ENCODE measurements at regions not wholly inside any gene's neighbourhood (a gene's known extent, or its start where the extent isn't known, plus 50 kb on each side); places are given as distances from the start of the nearest gene placed in this dataset.

DNA sequence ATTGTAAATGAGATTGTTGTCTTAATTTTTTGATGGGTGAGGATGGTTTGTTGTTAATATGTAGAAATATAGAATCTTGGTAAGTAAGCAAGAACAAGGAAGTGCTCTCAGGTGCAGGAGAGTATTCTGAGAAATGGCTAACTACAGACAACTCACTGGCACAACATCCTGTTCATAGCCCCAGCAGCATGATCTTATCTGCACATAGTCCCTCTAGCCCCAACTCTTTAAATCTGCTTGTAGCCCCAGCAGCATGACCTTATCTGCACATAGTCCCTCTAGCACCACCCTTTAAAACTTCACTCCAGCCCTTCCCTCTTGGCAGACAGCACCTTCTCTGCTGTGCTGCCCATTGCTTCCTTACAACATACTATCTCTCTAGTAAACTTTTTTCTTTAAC is 1957.1 kb upstream of the ADGRL3 start:
- peak in 1 of 3 donors; percentile 25 for DNase-seq
- H3K4me3 Mint-ChIP-seq, result no peak overlapping the region

DNA sequence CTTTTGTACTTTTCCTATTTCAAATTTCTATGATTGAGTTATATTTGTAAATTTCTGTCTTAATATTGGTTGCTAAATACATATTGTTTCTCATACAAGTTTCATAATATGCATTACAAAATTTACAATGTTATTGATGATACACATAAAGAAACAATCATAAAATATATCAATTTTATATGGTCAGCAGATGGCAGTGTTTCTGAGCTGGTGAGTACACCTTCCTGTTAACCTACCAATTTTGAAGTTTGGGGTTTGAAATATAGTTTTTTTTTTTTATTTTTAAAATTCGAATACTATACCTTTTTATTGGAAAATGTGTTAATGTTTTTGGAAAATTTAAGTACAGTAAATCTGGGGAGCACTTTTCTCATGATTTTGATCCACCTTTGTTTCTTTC is 1953.1 kb upstream of the ADGRL3 start:
- Mint-ChIP-seq H3K4me3 (no peak overlapping the region), H3K9me3 (peaks cover 0 to 21% (median 7%) of the 10 kb centered on the region in 7 donors), H3K36me3 (no peaks in the 10 kb centered on the region), H3K27ac (no peak overlapping the region), H3K27me3 (no peaks in the 10 kb centered on the region), H3K4me1 (no peaks in the 10 kb centered on the region)
- H3K27me3 ChIP-seq (ENCODE audit: control insufficient read depth, insufficient read depth, low read length), result no peaks in the 10 kb centered on the region
- H3K27ac ChIP-seq (ENCODE audit: insufficient read depth, low read length, poor library complexity, severe bottlenecking), result no peak overlapping the region
- no peaks in the 10 kb centered on the region for H3K36me3 ChIP-seq (ENCODE audit: control insufficient read depth, insufficient read depth, low read length)
- H3K9me3 ChIP-seq (ENCODE audit: control insufficient read depth in 2 of 2, low read length in 2 of 2), result no peaks in the 10 kb centered on the region
- no peaks in the 10 kb centered on the region for H3K4me1 ChIP-seq (ENCODE audit: control insufficient read depth, insufficient read depth, low read length, poor library complexity, severe bottlenecking)
- ATAC-seq (ENCODE audit: low read depth in 2 of 2), result no peak
- H3K4me3 ChIP-seq (ENCODE audit: low read depth, low read length), result no peak overlapping the region
- DNase-seq, result no peak

More for the DNA sequence above, 1957.1 kb upstream of the ADGRL3 start:
- no peak overlapping the region for H3K27ac Mint-ChIP-seq
- H3K27ac ChIP-seq (ENCODE audit: insufficient read depth, low read length, poor library complexity, severe bottlenecking), result no peak overlapping the region
- H3K4me1 ChIP-seq (ENCODE audit: control insufficient read depth, insufficient read depth, low read length, poor library complexity, severe bottlenecking), result no peaks in the 10 kb centered on the region
- no peaks in the 10 kb centered on the region for H3K27me3 Mint-ChIP-seq
- no peaks in the 10 kb centered on the region for H3K27me3 ChIP-seq (ENCODE audit: control insufficient read depth, insufficient read depth, low read length)
- H3K36me3 Mint-ChIP-seq, result no peaks in the 10 kb centered on the region
- no peaks in the 10 kb centered on the region for H3K4me1 Mint-ChIP-seq
- H3K36me3 ChIP-seq (ENCODE audit: control insufficient read depth, insufficient read depth, low read length), result no peaks in the 10 kb centered on the region
- ATAC-seq (ENCODE audit: low read depth in 2 of 2), result no peak
- H3K9me3 Mint-ChIP-seq, result peaks cover 0 to 30% (median 10%) of the 10 kb centered on the region in 7 donors
- H3K9me3 ChIP-seq (ENCODE audit: control insufficient read depth in 2 of 2, low read length in 2 of 2), result peaks cover 0 to 8% of the 10 kb centered on the region in 2 experiments
- no peak overlapping the region for H3K4me3 ChIP-seq (ENCODE audit: low read depth, low read length)

DNA sequence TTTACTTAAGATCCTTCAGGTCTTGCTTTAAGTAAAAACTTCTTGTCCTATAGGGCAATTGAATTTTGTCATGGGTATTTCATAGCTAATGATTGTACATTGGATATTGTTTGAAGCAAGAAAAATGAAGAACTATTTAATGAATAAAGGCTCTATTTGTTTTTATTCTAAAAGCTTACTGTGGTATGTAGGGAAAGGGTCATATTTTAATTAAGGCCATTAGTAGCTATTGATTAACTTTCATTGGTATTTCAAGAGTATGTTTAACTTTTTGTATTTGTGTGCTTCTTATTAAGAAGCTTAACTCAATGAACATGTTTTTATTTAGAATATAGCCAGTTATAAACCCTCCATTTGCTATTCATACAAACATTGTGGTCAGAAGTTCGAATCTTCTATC is 1951.8 kb upstream of the ADGRL3 start:
- Histone ChIP-seq H3K36me3 (ENCODE audit: control insufficient read depth, insufficient read depth, low read length) (no peaks in the 10 kb centered on the region), H3K27ac (ENCODE audit: insufficient read depth, low read length, poor library complexity, severe bottlenecking) (no peak overlapping the region), H3K9me3 (ENCODE audit: control insufficient read depth in 2 of 2, low read length in 2 of 2) (no peaks in the 10 kb centered on the region), H3K27me3 (ENCODE audit: control insufficient read depth, insufficient read depth, low read length) (no peaks in the 10 kb centered on the region), H3K4me3 (ENCODE audit: low read depth, low read length) (no peak overlapping the region), H3K4me1 (ENCODE audit: control insufficient read depth, insufficient read depth, low read length, poor library complexity, severe bottlenecking) (no peaks in the 10 kb centered on the region)
- Mint-ChIP-seq H3K9me3 (peaks cover 0 to 14% (median 7%) of the 10 kb centered on the region in 7 donors), H3K36me3 (no peaks in the 10 kb centered on the region), H3K4me1 (no peaks in the 10 kb centered on the region), H3K27ac (no peak overlapping the region), H3K27me3 (no peaks in the 10 kb centered on the region), H3K4me3 (no peak overlapping the region)
- ATAC-seq (ENCODE audit: low read depth in 2 of 2) (no peak), DNase-seq (no peak)

DNA sequence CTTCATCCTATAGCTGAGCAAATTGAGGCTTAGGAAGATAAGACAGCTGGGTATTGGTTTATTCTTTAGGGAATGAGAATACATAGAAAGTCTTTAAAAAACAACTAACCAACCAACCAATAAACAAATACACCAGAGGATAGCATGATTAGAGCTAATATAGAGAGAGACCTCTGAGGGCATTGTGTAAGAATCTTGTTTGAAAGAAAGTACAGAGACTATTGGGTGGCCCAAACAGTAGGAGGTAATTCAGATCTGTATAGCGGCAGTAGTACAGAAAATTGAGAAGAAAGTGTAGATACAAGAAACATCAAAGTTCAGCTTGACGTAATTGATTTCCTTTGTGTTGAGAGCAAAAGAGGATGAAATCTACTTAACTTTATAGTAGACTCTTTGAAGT is 1951.0 kb upstream of the ADGRL3 start:
- Mint-ChIP-seq H3K4me1 (no peaks in the 10 kb centered on the region), H3K27me3 (no peaks in the 10 kb centered on the region), H3K4me3 (no peak overlapping the region), H3K9me3 (peaks cover 0 to 12% (median 6%) of the 10 kb centered on the region in 7 donors), H3K27ac (no peak overlapping the region), H3K36me3 (no peaks in the 10 kb centered on the region)
- H3K27ac ChIP-seq (ENCODE audit: insufficient read depth, low read length, poor library complexity, severe bottlenecking), result no peak overlapping the region
- H3K36me3 ChIP-seq (ENCODE audit: control insufficient read depth, insufficient read depth, low read length), result no peaks in the 10 kb centered on the region
- no peak overlapping the region for H3K4me3 ChIP-seq (ENCODE audit: low read depth, low read length)
- ATAC-seq (ENCODE audit: low read depth in 2 of 2) (no peak), DNase-seq (no peak)
- H3K9me3 ChIP-seq (ENCODE audit: control insufficient read depth in 2 of 2, low read length in 2 of 2), result no peaks in the 10 kb centered on the region
- no peaks in the 10 kb centered on the region for H3K4me1 ChIP-seq (ENCODE audit: control insufficient read depth, insufficient read depth, low read length, poor library complexity, severe bottlenecking)
- H3K27me3 ChIP-seq (ENCODE audit: control insufficient read depth, insufficient read depth, low read length), result no peaks in the 10 kb centered on the region

DNA sequence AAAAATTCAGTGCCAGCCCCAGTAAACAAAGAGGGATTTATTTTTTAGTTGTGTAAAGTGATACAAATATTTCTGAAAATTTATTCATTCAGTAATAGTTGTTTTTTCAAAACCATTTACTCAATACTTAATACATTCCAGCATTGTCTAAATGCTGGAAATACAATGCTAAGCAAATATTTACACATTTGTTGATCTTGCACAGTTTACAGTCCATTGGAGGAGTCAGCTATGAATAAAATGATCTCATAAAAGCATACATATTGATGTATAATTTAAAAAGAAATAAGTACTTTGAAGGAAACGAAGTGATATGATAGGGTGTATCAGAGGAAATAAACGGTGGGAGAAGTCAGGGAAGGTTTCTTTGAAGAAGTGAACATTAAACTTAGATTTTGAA is 1942.1 kb upstream of the ADGRL3 start:
- Mint-ChIP-seq H3K36me3 (no peaks in the 10 kb centered on the region), H3K9me3 (peaks cover 0 to 21% (median 9%) of the 10 kb centered on the region in 7 donors), H3K27me3 (no peaks in the 10 kb centered on the region), H3K4me1 (no peaks in the 10 kb centered on the region), H3K4me3 (no peak overlapping the region), H3K27ac (no peak overlapping the region)
- H3K27me3 ChIP-seq (ENCODE audit: control insufficient read depth, insufficient read depth, low read length), result no peaks in the 10 kb centered on the region
- H3K4me1 ChIP-seq (ENCODE audit: control insufficient read depth, insufficient read depth, low read length, poor library complexity, severe bottlenecking), result no peaks in the 10 kb centered on the region
- no peak for DNase-seq
- peaks cover 0 to 7% of the 10 kb centered on the region in 2 experiments for H3K9me3 ChIP-seq (ENCODE audit: control insufficient read depth in 2 of 2, low read length in 2 of 2)
- no peaks in the 10 kb centered on the region for H3K36me3 ChIP-seq (ENCODE audit: control insufficient read depth, insufficient read depth, low read length)
- no peak overlapping the region for H3K27ac ChIP-seq (ENCODE audit: insufficient read depth, low read length, poor library complexity, severe bottlenecking)
- ATAC-seq (ENCODE audit: low read depth in 2 of 2), result no peak
- H3K4me3 ChIP-seq (ENCODE audit: low read depth, low read length), result no peak overlapping the region

DNA sequence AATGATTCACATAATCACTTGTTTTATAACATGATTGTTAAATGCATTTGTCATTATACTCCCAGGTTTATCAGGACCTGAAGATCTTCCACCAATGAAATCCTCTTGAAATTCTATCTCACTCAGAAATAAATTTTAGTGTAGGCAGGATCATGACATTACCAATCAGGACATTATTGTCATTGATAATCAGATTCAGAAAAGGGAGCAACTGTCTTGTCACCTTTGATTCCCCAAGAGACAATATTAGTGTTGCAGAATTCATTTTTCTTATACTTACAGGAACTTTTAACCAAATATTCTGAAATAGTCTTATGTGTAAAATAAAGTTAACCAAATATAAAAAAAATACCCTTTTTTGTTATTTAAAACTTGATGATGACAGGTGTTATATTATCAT is 1892.5 kb upstream of the ADGRL3 start:
- Mint-ChIP-seq H3K4me3 (no peak overlapping the region), H3K9me3 (peaks cover 1 to 28% (median 5%) of the 10 kb centered on the region in 7 donors), H3K4me1 (no peaks in the 10 kb centered on the region)

DNA sequence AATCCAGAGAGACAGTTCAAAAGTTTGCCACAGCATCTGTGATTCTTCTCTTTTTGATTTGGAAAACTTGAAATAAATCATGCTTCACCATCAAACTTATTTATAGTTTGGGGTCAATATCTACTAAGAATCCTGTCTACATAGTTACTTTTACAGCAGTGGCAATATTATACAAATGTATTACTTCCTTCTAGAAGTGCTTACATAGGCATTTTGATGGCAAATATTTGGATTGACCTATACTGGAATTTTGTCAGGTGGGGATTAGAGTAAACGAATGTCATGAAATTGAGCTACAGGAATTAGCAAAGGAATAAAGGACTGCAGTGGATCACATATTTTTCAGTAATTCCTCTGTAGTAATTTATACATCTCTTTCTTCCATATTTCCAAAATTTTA is 1885.5 kb upstream of the ADGRL3 start:
- Histone ChIP-seq H3K27ac (ENCODE audit: insufficient read depth, low read length, poor library complexity, severe bottlenecking) (no peak overlapping the region), H3K9me3 (ENCODE audit: control insufficient read depth in 2 of 2, low read length in 2 of 2) (peaks cover 0 to 2% of the 10 kb centered on the region in 2 experiments), H3K4me3 (ENCODE audit: low read depth, low read length) (no peak overlapping the region), H3K4me1 (ENCODE audit: control insufficient read depth, insufficient read depth, low read length, poor library complexity, severe bottlenecking) (no peaks in the 10 kb centered on the region), H3K27me3 (ENCODE audit: control insufficient read depth, insufficient read depth, low read length) (no peaks in the 10 kb centered on the region), H3K36me3 (ENCODE audit: control insufficient read depth, insufficient read depth, low read length) (no peaks in the 10 kb centered on the region)
- Mint-ChIP-seq H3K9me3 (peaks cover 0 to 26% (median 10%) of the 10 kb centered on the region in 7 donors), H3K27me3 (no peaks in the 10 kb centered on the region), H3K4me1 (no peaks in the 10 kb centered on the region), H3K4me3 (no peak overlapping the region), H3K36me3 (no peaks in the 10 kb centered on the region), H3K27ac (no peak overlapping the region)
- DNase-seq, result no peak
- ATAC-seq (ENCODE audit: low read depth in 2 of 2), result no peak

More for the DNA sequence above, 1892.5 kb upstream of the ADGRL3 start:
- H3K27ac ChIP-seq (ENCODE audit: insufficient read depth, low read length, poor library complexity, severe bottlenecking), result no peak overlapping the region
- ATAC-seq (ENCODE audit: low read depth in 2 of 2) (no peak), DNase-seq (no peak)
- H3K4me1 ChIP-seq (ENCODE audit: control insufficient read depth, insufficient read depth, low read length, poor library complexity, severe bottlenecking), result no peaks in the 10 kb centered on the region
- H3K4me3 ChIP-seq (ENCODE audit: low read depth, low read length), result no peak overlapping the region
- no peaks in the 10 kb centered on the region for H3K27me3 Mint-ChIP-seq
- H3K27ac Mint-ChIP-seq, result no peak overlapping the region
- H3K9me3 ChIP-seq (ENCODE audit: control insufficient read depth in 2 of 2, low read length in 2 of 2), result peaks cover 0 to 2% of the 10 kb centered on the region in 2 experiments
- no peaks in the 10 kb centered on the region for H3K36me3 Mint-ChIP-seq
- no peaks in the 10 kb centered on the region for H3K36me3 ChIP-seq (ENCODE audit: control insufficient read depth, insufficient read depth, low read length)
- H3K27me3 ChIP-seq (ENCODE audit: control insufficient read depth, insufficient read depth, low read length), result no peaks in the 10 kb centered on the region

DNA sequence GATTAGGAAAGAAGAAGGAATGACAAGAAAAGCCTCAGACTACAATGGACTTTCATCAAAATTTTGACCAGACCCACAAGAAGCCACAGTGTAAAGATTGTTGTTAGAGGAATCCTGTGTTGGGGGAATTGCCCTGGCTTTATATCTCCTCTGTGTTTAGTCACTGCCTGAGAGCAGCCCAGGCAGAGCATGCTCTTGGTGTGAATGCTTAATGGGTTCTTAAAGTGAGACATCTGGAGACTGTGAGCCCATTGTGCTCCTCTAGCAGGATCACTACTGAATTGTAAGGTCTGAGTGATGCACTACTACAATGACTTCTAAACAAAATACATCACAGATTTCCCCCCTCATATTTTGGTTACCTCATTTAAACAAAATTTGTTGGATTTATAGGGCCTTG is 1860.5 kb upstream of the ADGRL3 start:
- H3K27me3 ChIP-seq (ENCODE audit: control insufficient read depth, insufficient read depth, low read length), result no peaks in the 10 kb centered on the region
- peaks cover 0 to 2% of the 10 kb centered on the region in 2 experiments for H3K9me3 ChIP-seq (ENCODE audit: control insufficient read depth in 2 of 2, low read length in 2 of 2)
- Mint-ChIP-seq H3K36me3 (no peaks in the 10 kb centered on the region), H3K4me3 (no peak overlapping the region), H3K27ac (no peak overlapping the region), H3K27me3 (no peaks in the 10 kb centered on the region), H3K9me3 (peaks cover 2 to 20% (median 7%) of the 10 kb centered on the region in 7 donors), H3K4me1 (no peaks in the 10 kb centered on the region)
- no peak overlapping the region for H3K4me3 ChIP-seq (ENCODE audit: low read depth, low read length)
- H3K36me3 ChIP-seq (ENCODE audit: control insufficient read depth, insufficient read depth, low read length), result no peaks in the 10 kb centered on the region
- ATAC-seq (ENCODE audit: low read depth in 2 of 2) (no peak), DNase-seq (no peak)
- H3K27ac ChIP-seq (ENCODE audit: insufficient read depth, low read length, poor library complexity, severe bottlenecking), result no peak overlapping the region
- no peaks in the 10 kb centered on the region for H3K4me1 ChIP-seq (ENCODE audit: control insufficient read depth, insufficient read depth, low read length, poor library complexity, severe bottlenecking)
